Esophagus squamous epithelium (tissue), 4 donors: ENCODE measurements at regions not wholly inside any gene's neighbourhood (a gene's known extent, or its start where the extent isn't known, plus 50 kb on each side); places are given as distances from the start of the nearest gene placed in this dataset.

Experiments used
- CTCF ChIP-seq, 6 experiments: fragments of 450-650 bp in 4 of 6; fragments of 200-600 bp in 2 of 6; sonication (generic) in 2 of 6; IDR thresholded peaks; one replicate each; pipeline ENCODE4 v1.5.1; 2016 to 2019; ENCODE audit warnings: antibody characterized with exemption in 6 of 6, mild to moderate bottlenecking in 4 of 6, moderate library complexity in 4 of 6
- POLR2A ChIP-seq, 4 donors: fragments of 450-650 bp; IDR thresholded peaks; one replicate each; pipeline ENCODE4 v1.6.1; 2017; ENCODE audit warnings: antibody characterized with exemption in 4 of 4, mild to moderate bottlenecking in 4 of 4, moderate library complexity in 3 of 4

- TF ChIP-seq POLR2A (IDR thresholded peaks at IDR 0.05) (no peak), CTCF (IDR thresholded peaks at IDR 0.05) (no peak)
These were observed 143.2 kb downstream of the POU4F1 start for GRCh38 chr13:78460176-78460575.
